HT-29 (cell line): ENCODE measurements at regions not wholly inside any gene's neighbourhood (a gene's known extent, or its start where the extent isn't known, plus 50 kb on each side); places are given as distances from the start of the nearest gene placed in this dataset.

ENCODE experiments used
- DNase-seq: peaks from one replicate; pipeline ENCODE4 v3.0.0-alpha.2; 2015; ENCODE audit warnings: low spot score

DNA sequence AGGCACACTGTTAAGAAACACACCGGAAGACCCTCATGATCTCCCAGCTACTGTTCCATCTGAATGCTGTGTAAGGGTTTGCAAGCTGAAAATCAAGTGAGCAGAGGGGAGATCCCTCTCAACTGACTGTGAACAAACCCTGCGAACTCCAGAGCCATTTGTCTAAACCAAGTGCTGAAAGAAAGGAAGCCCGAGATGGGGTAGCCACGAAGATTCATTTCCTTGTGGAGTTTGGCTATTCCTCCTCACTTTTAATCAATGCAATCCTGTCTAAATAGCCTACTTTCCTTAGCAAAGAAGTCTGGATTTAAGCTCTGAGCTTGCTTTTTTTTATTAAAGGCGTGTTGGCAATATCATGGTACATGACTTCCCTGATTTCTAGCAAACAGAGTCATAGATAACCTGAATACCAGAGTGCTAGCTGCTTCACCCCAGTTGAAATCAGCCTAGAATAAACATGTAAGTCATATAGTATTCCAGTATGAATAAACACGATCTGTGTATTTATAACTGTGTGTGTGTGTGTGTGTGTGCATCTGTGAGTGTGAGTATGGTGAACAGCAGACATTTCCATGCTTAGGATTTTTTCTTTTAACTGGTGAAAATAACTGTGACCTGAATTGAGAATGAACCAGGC is 365.2 kb downstream of the ZNF521 start:
- no peak for DNase-seq

DNA sequence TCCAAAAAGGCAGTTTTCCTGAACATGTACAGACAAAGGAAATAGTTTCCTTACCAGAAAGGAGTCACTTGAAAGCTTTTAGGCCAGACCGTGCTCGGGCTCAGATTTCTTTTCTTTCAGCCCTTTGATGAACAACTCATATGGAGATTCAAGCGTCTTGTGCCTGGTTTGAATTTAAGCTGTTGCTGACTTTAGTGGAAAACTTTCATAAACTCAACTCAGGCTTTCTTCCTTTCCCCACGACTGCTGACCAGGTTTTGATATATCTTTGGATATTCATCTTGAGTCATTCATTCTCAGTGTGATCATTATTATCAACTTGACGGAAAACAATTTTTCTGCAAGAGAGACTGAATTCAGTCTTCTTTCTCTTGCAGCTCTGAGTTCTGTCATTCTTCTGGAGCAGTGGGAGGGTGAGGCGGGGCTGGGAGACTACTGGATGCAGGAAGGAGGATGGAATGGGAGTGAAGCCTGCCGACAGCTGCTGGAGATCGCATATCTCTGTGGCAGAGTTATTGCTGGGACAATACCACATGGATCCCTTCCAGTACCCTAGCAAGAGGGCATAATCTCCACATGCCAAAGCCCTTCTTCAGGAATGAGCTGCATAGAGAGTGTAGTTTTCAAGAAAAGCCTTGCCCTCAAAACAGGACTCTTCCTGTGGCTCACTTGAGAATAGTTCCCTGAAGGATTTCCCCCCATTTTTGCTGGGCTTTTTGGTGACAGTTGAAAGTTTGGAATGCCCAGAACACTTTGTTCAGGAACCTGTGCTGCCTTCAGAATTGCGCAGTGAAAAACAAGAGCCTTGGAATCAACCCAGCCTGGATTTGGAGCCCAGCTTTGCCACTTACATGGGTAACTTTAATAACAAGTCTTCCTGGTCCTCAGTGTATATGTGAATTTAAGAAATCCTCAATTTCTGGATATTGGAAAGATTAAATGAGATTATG is 364.4 kb downstream of the ZNF521 start:
- DNase-seq = no peak

DNA sequence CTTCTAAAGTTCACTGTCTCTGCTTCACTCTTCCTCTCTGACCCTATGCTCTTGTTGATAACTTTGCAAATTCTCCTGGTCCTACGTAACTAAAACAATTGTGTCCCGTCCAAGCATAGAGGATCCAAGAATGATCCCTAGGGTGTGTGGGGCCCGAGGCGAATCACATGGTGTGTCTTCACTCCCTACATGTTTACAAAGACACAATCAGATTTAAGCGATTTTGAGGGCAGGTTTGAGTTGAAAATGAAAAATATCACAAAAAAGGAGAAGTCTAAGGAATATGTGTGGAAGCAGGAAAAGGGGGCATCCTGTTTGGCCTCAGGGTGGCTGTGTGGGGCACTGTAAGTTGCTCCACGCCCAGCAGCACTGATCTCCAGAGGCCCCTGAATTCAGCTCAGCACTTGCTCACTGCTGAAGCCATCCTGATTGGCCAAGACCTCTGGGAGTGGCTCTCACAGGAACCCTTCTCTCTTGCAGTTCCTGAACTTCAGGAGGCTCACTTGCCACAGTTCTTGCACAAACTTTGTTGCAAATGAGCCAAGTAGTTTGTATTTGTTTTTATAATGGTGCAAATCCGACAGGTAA is 363.6 kb downstream of the ZNF521 start:
- no peak for DNase-seq

DNA sequence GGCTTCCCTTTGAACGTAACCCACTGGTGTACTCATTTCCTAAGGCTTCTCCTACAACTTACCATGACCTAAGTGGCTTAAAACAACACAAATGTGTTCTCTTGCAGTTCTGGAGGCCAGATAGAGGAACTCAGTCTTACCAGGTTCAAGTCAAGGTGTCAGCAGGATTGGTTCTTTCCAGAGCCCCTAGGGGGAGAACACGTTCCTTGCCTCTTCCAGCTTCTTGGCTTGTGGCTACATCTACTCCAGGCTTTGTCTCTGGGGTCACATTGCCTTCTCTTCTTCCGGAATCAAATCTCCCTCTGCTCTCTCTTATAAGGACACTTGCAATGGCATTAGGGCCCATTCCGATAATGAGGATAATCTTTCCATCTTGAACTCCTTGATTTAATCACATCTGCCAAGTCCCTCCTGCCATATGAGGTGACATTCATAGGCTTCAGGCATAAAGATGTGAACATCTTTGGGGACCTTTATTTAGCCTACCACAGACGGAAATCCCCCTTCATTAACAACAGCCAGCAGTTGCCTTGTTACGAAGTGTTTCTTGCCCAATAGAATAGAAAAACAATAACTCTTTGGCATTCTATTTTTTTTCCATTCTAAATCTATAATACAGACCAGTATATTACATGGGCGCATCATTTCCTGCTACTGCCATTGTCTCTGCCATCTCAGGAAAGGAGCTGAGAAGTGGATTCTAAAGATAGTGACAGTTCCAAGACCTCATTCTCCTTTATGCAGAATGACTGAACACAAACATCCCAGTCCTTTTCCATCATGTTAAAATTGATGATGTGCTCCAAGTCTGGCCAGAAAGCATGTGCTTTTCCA is 362.0 kb downstream of the ZNF521 start:
- DNase-seq = no peak

DNA sequence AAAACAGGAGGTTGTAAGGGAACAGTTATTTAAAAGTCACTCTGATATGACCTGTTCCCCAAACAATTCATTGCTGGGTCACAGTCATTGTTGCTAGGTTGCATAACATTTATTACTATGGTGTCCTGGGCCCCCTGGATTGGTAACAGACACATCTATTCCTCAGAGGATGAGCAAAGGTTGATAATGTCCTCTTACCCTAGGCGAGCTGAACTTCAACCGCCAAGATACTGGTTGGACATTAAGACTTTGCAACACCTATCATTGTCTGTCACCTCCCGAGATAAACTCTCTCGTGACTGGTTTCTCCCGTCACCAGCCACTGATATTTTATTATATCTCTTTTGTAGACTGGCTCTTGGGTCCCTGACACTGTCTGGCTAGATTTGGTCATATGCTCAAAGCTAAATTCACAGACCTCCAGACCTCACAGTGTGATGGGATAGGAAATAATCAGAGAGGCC is 361.3 kb downstream of the ZNF521 start:
- DNase-seq = no peak

DNA sequence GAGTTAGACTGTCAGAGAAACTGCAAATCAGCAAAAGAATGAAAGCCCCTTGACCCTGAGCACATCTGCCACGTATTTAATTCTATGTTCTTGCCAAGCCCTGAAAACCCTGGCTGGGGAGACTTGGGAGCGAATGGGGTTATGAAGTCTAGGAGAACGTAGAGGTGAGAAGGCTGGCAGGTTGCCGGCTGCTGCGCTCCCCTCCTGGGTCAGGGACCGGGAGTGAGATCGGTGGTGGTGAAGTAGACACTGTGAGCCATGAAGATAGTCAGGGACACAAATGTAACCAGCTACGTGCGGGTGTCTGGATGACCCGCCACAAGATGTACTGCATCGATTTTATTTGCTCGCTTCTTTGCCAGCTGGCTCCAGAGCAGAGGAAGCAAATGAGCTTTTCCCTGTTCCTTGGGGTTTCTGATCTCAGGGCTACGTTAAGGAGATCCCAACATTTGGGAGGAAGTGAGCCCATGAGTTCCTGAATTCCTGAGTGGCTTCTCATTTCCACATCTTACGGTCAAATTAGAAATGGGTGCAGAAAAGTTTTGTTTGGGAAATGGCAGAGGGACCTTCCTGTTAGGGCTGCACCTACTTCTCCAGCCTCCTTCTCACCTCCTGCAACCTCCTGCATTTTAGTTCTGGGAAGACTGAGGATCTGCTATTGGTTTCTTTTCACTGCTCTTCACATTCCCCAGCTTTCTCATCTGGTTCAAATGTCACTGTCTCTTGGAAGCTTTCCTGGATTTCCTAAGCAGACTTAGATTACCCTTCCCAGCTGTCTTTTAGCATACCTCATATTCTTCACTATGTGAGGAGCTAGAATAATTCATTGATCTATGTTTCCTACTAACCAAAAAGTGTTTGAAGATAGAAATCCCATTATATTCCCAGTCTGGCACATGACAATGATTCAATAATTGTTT is 360.6 kb downstream of the ZNF521 start:
- DNase-seq = no peak

DNA sequence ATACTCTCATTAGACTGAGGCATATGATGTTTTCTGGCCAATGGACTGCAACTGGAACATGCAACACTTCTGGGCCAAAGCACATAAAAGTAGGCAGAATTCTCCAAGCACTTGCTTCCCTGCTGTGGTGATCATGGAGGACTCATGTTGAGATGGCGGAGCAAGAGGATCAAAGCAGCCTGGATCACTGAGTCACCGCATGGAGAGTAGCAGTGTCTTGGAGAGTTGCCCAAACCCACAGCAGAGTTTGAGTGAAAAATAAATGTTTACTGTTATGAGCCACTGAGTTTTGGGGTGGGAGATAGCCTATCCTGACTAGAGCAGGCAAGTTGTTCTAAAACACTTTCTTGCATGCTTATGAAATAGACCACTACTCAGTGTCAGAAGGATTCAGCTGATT is 359.5 kb downstream of the ZNF521 start:
- no peak for DNase-seq

DNA sequence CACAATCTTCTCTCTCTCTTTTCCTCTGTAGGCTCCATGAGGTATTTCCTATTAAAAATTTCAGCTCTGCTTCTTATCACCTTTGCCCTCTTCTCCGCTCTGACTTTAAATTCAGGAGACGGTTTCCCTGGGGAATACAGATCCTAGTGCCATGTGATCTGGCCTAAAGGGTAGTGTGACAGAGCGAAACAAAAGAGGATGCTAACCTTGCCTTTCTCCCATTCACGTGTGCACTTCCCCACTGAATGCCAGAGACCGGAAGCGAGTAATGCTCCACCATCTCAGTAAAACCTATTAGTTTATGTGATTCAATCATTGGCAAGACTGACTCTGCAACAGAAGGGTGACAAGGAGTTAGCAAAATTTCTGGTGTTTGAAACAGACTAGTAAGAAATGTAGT is 358.3 kb downstream of the ZNF521 start:
- no peak for DNase-seq

DNA sequence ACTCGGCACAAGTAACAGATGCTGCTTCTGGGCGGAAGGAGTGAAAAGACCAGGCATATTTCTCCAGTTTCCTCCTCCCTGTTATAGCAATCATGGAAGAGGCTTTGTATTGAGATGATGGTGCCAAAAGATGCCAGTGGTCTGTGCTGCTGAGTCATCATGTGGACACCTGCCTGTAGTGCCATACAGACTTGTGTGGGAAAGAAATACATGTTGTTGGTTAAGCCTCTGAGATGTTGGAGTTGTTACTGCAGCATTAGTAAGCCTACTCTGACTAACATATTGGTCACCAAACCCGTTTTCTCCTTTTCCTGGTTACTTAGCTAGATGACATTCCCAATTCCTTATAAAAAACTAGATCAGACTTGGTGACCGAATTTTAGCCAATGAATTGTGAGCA is 356.9 kb downstream of the ZNF521 start:
- DNase-seq = no peak

DNA sequence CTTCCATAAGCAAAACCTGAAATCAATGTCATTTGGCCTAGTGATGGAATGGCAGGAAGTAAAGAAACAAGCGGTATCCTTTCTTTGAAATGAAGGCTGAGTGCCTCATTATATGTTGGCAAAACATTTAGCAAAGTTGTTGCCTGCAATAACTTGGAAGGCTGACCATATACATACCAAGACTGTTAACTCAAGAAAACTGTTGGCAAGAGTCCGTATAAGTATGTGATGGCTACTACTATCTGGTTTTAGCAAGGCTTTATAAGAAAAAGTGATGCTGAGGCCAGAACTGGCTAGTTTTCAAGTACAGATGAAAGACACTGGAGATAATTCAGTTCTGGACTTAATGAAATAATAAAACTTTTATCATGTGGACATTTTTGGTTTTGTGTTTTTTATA is 356.2 kb downstream of the ZNF521 start:
- DNase-seq = no peak

DNA sequence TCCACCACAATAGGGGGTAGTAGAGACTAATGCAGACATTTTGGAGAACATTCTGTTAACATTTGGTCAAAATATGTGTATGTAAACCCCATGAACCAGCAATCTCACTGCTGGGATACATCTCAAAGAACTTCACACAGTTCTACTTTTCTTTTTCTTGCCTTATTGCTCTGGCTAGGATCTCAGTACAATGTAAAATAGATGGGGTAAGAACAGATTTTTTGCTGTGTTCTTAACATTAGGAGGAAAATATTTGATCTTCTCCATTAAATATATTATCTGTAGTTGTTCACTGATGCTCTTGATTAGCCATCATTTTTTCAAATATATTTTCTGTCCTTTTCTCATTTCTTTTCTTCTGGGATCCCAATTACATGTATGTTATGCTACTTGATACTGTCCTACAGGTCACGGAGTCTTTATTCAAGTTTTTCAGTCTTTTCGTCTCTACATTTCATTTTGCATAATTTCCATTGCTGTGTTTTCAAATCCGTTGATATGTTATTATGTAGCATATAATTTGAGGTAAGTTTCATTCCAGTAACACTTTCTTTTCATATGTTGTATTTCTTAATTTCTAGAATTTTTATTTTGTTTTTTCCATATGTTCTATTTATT is 352.2 kb downstream of the ZNF521 start:
- no peak for DNase-seq

DNA sequence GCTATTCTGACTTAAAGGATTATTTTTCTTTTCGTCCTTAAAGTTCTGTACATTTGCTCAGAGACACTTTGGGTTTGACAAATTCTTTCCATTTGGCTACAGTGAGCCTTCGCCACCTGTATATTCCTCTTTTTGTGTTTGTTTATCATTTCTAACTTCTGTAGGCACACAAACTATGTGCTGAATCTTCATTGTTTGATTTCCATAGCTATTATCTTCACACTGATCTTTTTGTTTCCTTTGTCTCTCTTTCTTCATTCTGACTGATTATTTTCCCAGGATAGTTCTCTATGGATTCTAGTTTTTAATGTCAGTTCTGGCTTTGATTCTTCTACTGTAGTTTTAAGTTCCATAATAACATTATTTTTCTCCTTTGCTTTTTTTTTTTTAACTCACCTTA is 350.2 kb downstream of the ZNF521 start:
- DNase-seq = no peak

DNA sequence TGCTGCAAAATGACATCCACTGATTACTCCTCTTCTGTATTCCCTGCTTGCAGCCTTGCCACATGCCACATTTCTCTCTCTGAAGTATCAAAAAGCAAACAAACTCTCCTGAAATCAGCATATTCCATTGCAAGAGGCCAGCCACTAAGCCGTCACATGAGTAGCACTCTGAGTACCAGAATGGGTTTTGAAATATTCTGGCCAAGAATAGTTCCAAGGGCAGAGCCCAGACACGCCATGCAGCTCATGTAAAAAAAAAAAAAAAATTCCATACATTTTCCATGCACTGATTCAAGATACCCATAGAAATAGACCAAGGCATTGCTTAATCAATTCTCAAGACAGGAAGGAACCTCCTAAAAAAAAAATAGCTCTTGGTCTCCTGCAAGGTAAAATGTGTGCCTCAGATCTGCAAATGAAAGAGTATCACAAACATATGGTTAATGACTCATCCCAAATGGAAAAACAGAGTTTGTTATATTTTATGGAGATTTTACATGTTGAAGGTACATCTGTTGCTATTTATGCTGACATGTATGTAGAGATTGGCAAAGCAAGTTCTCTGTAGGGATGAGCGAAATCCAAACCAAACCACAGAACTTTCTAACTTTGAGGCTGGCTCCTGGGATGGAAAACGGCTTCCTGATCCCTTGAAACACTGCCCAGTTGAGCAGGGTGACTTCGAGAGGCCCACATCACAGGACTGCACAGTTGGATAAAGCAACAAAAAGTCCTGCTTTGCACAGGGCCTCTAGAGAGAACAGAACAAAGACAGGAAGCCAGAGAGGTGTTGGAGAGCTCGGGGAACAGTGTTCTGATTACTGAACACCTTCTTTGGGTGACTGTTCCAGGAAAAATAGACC is 346.2 kb downstream of the ZNF521 start:
- DNase-seq = no peak

DNA sequence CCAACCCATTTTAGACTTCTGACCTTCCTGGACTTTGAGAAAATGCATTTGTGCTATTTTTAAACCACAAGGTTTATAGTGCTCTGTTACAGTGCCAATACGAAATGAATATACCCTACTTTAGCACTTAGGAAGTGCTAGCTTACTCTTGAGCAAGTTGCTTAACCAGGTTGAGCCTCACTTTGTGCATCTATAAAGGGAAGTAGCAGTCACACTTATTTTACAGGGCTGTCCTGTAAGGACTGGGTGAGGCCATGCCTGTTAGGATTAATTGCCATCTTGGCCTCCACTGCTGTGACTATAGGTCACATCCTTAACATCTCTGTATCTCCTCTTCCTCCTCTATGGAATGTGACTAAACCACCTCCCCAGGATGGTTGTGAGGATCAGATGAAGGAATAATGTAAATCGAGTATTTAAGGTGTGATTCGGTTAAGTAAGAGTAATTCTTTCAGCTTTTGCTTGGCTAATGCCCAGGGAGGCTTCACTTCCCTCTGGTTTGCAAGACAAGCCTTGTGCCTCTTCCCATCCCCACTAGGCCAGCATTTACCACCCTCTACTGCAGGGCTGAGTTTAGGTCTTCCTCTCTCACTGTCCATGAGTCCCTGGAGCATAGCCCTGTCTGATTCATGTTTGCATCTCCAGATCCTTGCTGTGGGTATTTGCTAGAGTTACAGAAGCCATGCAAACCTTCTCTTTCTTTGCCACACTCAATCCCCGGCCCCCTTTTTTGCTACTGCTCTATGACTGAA is 341.2 kb downstream of the ZNF521 start:
- no peak for DNase-seq
